WTC11 (cell line): ENCODE measurements at regions not wholly inside any gene's neighbourhood (a gene's known extent, or its start where the extent isn't known, plus 50 kb on each side); places are given as distances from the start of the nearest gene placed in this dataset.

Experiments
- ATAC-seq: fragments of 200-7000 bp; cut with Tn5 transposase; 2 replicates; pipeline ENCODE4 v1.10.0; 2021; ENCODE audit warnings: mild to moderate bottlenecking, moderate library complexity
- CTCF ChIA-PET: fragments of 300-600 bp; sonication (Branson Sonifier 250); formaldehyde crosslinking; loops from one replicate; lab custom pipeline; 2021; ENCODE audit warnings: antibody characterized with exemption; lab: Charles Lee
- POLR2A ChIA-PET: fragments of 350-600 bp; sonication (Branson Sonifier 250); formaldehyde crosslinking; loops from one replicate; lab custom pipeline; 2021; ENCODE audit warnings: antibody characterized with exemption; lab: Charles Lee
- DNase-seq: peaks from one replicate; pipeline ENCODE4 v3.0.0; 2021; ENCODE audit warnings: low spot score
- H3K27ac Mint-ChIP-seq: 2 replicates; pipeline ENCODE4 v1.8.0; 2021; ENCODE audit warnings: mixed read lengths
- H3K27me3 Mint-ChIP-seq: 2 replicates; pipeline ENCODE4 v1.8.0; 2021; ENCODE audit warnings: low read depth, mild to moderate bottlenecking, moderate library complexity, mixed read lengths
- H3K36me3 Mint-ChIP-seq: 2 replicates; pipeline ENCODE4 v1.8.0; 2021; ENCODE audit warnings: mixed read lengths
- H3K4me1 Mint-ChIP-seq: 2 replicates; pipeline ENCODE4 v1.8.0; 2022; ENCODE audit warnings: mixed read lengths
- H3K4me3 Mint-ChIP-seq: 2 replicates; pipeline ENCODE4 v1.8.0; 2021; ENCODE audit warnings: mild to moderate bottlenecking, moderate library complexity, mixed read lengths
- H3K9me3 Mint-ChIP-seq: 2 replicates; pipeline ENCODE4 v1.8.0; 2021; ENCODE audit warnings: mixed read lengths
- AFF4 ChIP-seq: sonication (generic); formaldehyde crosslinking; IDR thresholded peaks from 2 replicates; pipeline ENCODE4 v1.8.1; 2023; ENCODE audit warnings: mild to moderate bottlenecking, missing genetic modification reagents, borderline replicate concordance
- ATF2 ChIP-seq: sonication (generic); formaldehyde crosslinking; IDR thresholded peaks from 2 replicates; pipeline ENCODE4 v1.8.1; 2022; ENCODE audit warnings: low read depth, missing genetic modification reagents, borderline replicate concordance
- CTCF ChIP-seq: fragments of 200-600 bp; IDR thresholded peaks from 2 replicates; pipeline ENCODE4 v1.8.0; 2022; ENCODE audit warnings: antibody characterized with exemption
- FOXJ3 ChIP-seq: sonication (generic); formaldehyde crosslinking; IDR thresholded peaks from 2 replicates; pipeline ENCODE4 v1.9.0; 2021; ENCODE audit warnings: missing genetic modification reagents, mild to moderate bottlenecking, borderline replicate concordance
- FOXP1 ChIP-seq: sonication (generic); formaldehyde crosslinking; IDR thresholded peaks from 2 replicates; pipeline ENCODE4 v1.8.0; 2022; ENCODE audit warnings: missing genetic modification reagents, mild to moderate bottlenecking, moderate library complexity, borderline replicate concordance
- HMGXB4 ChIP-seq: sonication (generic); formaldehyde crosslinking; IDR thresholded peaks from 2 replicates; pipeline ENCODE4 v1.8.1; 2023; ENCODE audit warnings: mild to moderate bottlenecking, moderate library complexity, missing genetic modification reagents
- MLX ChIP-seq: sonication (generic); formaldehyde crosslinking; IDR thresholded peaks from 2 replicates; pipeline ENCODE4 v1.8.1; 2023; ENCODE audit warnings: mild to moderate bottlenecking, missing genetic modification reagents, moderate library complexity
- OVOL2 ChIP-seq: fragments of 250-450 bp; sonication (Bioruptor Pico); IDR thresholded peaks from 2 replicates; pipeline ENCODE4 v1.9.0; 2021; ENCODE audit warnings: mild to moderate bottlenecking, borderline replicate concordance
- PREB ChIP-seq: sonication (generic); formaldehyde crosslinking; IDR thresholded peaks from 2 replicates; pipeline ENCODE4 v1.8.1; 2022; ENCODE audit warnings: mild to moderate bottlenecking, missing genetic modification reagents, moderate library complexity, borderline replicate concordance
- SMAD3 ChIP-seq: sonication (generic); formaldehyde crosslinking; IDR thresholded peaks from 2 replicates; pipeline ENCODE4 v1.8.0; 2022; ENCODE audit warnings: missing genetic modification reagents, mild to moderate bottlenecking, borderline replicate concordance
- SOX15 ChIP-seq: fragments of 250-450 bp; sonication (Bioruptor Pico); IDR thresholded peaks from 2 replicates; pipeline ENCODE4 v1.9.0; 2021; ENCODE audit warnings: mild to moderate bottlenecking
- SP1 ChIP-seq: sonication (generic); formaldehyde crosslinking; conservative IDR thresholded peaks from 2 replicates; pipeline ENCODE4 v1.8.1; 2022; ENCODE audit warnings: missing genetic modification reagents
- ZBTB21 ChIP-seq: sonication (generic); formaldehyde crosslinking; IDR thresholded peaks from 2 replicates; pipeline ENCODE4 v1.8.1; 2023; ENCODE audit warnings: mild to moderate bottlenecking, missing genetic modification reagents, borderline replicate concordance

GRCh38 chr12:83826112-83826511 lies 1086.5 kb downstream of the SLC6A15 start:
- H3K9me3 Mint-ChIP-seq, result peaks cover 5% of the 10 kb centered on the region
- no peak overlapping the region for H3K4me3 Mint-ChIP-seq
- DNase-seq (peak; percentile 86), ATAC-seq (peak; percentile 65)
- peaks cover 15% of the 10 kb centered on the region for H3K4me1 Mint-ChIP-seq
- H3K27ac Mint-ChIP-seq, result no peak overlapping the region
- CTCF ChIA-PET, result interaction anchor here (0.9 to 2.8 kb wide), 7 partner anchors 40 to 1140 kb away, joined by 3 to 17 read pairs (median 3); no protein-coding TSS in a partner anchor
- POLR2A ChIA-PET, result no interaction called here
- peaks cover 3% of the 10 kb centered on the region for H3K36me3 Mint-ChIP-seq
- no peaks in the 10 kb centered on the region; the same call in 1 of the 2 replicates for H3K27me3 Mint-ChIP-seq
- peak; percentile 88 for TF ChIP-seq CTCF
- no peak for TF ChIP-seq ATF2 (CRISPR knock-in tag)

GRCh38 chr12:83823386-83824045 lies 1089.1 kb downstream of the SLC6A15 start:
- H3K9me3 Mint-ChIP-seq, result peaks cover 5% of the 10 kb centered on the region
- ATAC-seq, result peak; percentile 84
- TF ChIP-seq FOXP1, result 0 out of 2 replicates have a peak, but pooled peaks have one; percentile 41
- TF ChIP-seq SOX15, result no peak
- no peak for TF ChIP-seq ZBTB21 (CRISPR knock-in tag)
- TF ChIP-seq SMAD3 (CRISPR knock-in tag), result no peak
- no peak for TF ChIP-seq SP1 (CRISPR knock-in tag)
- no peak for TF ChIP-seq PREB
- no peak for TF ChIP-seq FOXJ3 (CRISPR knock-in tag)
- no peak for TF ChIP-seq HMGXB4 (CRISPR knock-in tag)
- TF ChIP-seq CTCF, result peak; percentile 73; the same call in 1 of the 2 replicates
- no peak for TF ChIP-seq MLX (CRISPR knock-in tag)
- TF ChIP-seq AFF4, result no peak
- no peak for TF ChIP-seq OVOL2 (CRISPR knock-in tag)
- H3K27me3 Mint-ChIP-seq, result no peaks in the 10 kb centered on the region; the same call in 1 of the 2 replicates
- H3K4me1 Mint-ChIP-seq, result peaks cover 15% of the 10 kb centered on the region
- POLR2A ChIA-PET, result no interaction called here
- no peak overlapping the region for H3K4me3 Mint-ChIP-seq
- CTCF ChIA-PET, result interaction anchor here (0.6 to 1.6 kb wide), 33 partner anchors 9 to 1842 kb away, joined by 3 to 27 read pairs (median 3); partner anchors contain the start of genes CCDC59, METTL25 and TMTC2
- peaks cover 3% of the 10 kb centered on the region for H3K36me3 Mint-ChIP-seq
- no peak overlapping the region for H3K27ac Mint-ChIP-seq
- DNase-seq, result peak; percentile 89
